Bronchial epithelial cell (primary cell): ENCODE measurements at regions not wholly inside any gene's neighbourhood (a gene's known extent, or its start where the extent isn't known, plus 50 kb on each side); places are given as distances from the start of the nearest gene placed in this dataset.

ENCODE experiments used
- DNase-seq: peaks from one replicate; pipeline ENCODE4 v3.0.0-alpha.2; 2010; ENCODE audit warnings: low read depth
- FAIRE-seq: peaks from 2 replicates; lab custom pipeline; 2011; peaks lifted over from hg19 to GRCh38; lab: Jason Lieb, UNC
- H3K27me3 ChIP-seq: 2 replicates; pipeline ENCODE4 v1.5.1; 2011; ENCODE audit warnings: low read length; ENCODE audit not compliant: control insufficient read depth, insufficient read depth
- H3K36me3 ChIP-seq: 2 replicates; pipeline ENCODE4 v1.5.1; 2011; ENCODE audit warnings: low read length; ENCODE audit not compliant: control insufficient read depth, insufficient read depth
- H3K4me3 ChIP-seq: 2 replicates; pipeline ENCODE4 v1.5.1; 2011; ENCODE audit warnings: mild to moderate bottlenecking, low read depth, low read length, control low read depth
- CTCF ChIP-seq: IDR thresholded peaks from 2 replicates; pipeline ENCODE4 v1.5.1; 2011; ENCODE audit warnings: mild to moderate bottlenecking, moderate library complexity, low read length, control low read depth, inconsistent platforms; ENCODE audit not compliant: insufficient read depth, severe bottlenecking

DNA sequence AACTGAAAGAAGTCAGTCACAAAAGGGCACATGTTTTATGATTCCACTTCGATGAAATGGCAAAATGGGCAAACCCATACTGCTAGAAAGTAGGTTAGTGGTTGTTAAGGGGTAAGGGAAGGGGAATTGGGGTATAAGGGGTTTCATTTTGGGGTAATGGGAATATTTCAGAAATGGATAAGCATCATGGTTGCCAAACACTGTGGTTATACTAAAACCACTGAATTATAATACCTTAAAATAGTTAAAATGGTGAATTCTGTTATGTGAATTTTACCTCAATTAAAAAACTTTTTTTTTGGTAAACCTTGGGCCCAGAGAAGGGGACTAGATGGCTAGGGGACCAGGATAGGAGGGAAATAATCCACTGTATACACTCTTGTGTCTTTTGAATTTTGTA, 52.3 kb upstream of the BHLHE40 start:
- H3K4me3 ChIP-seq, result no peak overlapping the region
- H3K36me3 ChIP-seq, result no peaks in the 10 kb centered on the region
- H3K27me3 ChIP-seq, result no peaks in the 10 kb centered on the region
- no peak for TF ChIP-seq CTCF
- FAIRE-seq (no peak), DNase-seq (no peak)

DNA sequence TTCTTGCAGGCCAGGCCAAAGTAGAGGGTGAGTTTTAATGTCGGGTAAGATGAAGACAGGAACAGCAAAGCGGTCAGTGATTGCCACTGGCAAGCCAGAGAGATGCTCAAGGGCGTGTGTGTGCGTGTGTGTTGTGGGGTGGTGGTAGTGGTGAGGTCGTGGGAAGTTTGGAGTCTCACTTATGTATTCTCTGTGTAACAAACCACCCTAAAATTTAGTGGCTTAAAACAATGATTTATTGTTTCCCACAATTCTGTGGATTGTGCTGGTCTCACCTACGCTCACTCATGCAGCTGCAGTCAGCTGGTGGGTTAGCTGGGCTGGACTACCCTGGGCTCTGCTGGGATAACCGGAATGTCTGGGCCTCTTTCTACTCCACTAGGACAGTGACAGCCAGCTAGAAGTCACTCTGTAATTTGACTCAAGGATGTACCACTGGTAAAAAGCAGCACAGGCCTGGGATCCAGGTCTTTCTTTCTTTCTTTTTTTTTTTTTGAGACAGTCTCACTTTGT, 50.9 kb upstream of the BHLHE40 start:
- no peak for FAIRE-seq
- no peak for TF ChIP-seq CTCF

More for the DNA sequence above, 50.9 kb upstream of the BHLHE40 start:
- H3K4me3 ChIP-seq, result no peak overlapping the region
- no peaks in the 10 kb centered on the region for H3K36me3 ChIP-seq
- no peak for DNase-seq
- H3K27me3 ChIP-seq, result no peaks in the 10 kb centered on the region
